Activated gamma-delta T cell treated with Interleukin-2 at 50 U/mL for 16 hours (primary cell): ENCODE measurements at regions not wholly inside any gene's neighbourhood (a gene's known extent, or its start where the extent isn't known, plus 50 kb on each side); places are given as distances from the start of the nearest gene placed in this dataset.

Source experiments
- DNase-seq: peaks from one replicate; pipeline ENCODE4 v3.0.0-alpha.2; 2020

- DNase-seq: peak; percentile 3
These were observed 69.5 kb upstream of the CMC1 start for GRCh38 chr3:28171962-28172361.

- no peak for DNase-seq
These were observed 68.7 kb upstream of the CMC1 start for GRCh38 chr3:28172748-28173147.

GRCh38 chr3:28173836-28174235, 67.6 kb upstream of the CMC1 start:
- no peak for DNase-seq

GRCh38 chr3:28186748-28187147, 54.7 kb upstream of the CMC1 start:
- no peak for DNase-seq

- DNase-seq: no peak
These were observed 52.7 kb upstream of the CMC1 start for GRCh38 chr3:28188686-28189085.

GRCh38 chr3:28191363-28191762, 50.1 kb upstream of the CMC1 start:
- no peak for DNase-seq
